ENCODE measurements at regions not wholly inside any gene's neighbourhood (a gene's known extent, or its start where the extent isn't known, plus 50 kb on each side); places are given as distances from the start of the nearest gene placed in this dataset.
A peak's percentile ranks its signal among the peaks of the same experiment; 100 is the strongest.
"Not testable (repeated sequence)": the region's sequence is repeated elsewhere in the genome, so short reads cannot be mapped to it uniquely, and the experiment has no call there.

DNA sequence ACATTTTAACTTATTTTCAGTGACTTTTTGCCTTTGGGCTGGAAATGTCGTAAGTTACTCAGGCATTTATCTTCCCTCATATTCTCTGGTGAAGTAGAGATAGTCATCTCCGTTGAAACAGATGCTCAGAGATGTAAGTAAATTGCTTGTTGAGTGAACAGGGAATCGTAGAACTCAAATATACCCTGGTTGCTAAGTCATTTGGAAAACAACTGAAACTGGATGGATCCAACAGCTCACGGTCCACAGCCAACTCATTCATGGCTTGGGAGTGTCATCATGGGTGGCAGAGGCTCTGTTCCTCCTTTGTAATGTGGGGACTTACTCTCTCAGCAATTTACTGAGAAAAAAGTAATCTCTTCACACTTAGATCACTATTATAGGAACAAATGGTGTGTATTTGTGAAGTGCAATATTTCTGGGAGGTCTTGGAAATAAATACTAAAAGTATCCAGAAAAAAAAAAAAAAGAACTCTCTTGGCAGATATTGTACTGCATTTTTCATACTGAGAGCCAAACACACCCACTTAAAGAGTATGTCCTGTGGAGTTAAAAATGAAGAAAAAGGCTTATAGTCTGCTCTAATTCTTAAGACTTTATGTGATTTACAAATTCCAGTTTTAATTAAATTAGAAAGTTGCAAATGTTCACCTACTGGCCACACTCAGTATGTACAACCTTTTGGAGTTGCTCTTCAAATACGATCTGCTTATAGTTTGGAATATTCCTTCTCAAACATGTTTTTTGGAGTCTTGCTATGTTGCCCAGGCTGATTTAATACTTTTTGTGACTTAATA, 107.4 kb downstream of the LEPR start:
- peak; percentile 50 for DNase-seq

GRCh38 chr1:65531972-65532570, 111.6 kb downstream of the LEPR start:
- DNase-seq: no peak

- no peak for DNase-seq
These were observed 115.5 kb downstream of the LEPR start for GRCh38 chr1:65535981-65536380.

GRCh38 chr1:65538086-65538485, 117.6 kb downstream of the LEPR start:
- peak; percentile 54 for DNase-seq

DNA sequence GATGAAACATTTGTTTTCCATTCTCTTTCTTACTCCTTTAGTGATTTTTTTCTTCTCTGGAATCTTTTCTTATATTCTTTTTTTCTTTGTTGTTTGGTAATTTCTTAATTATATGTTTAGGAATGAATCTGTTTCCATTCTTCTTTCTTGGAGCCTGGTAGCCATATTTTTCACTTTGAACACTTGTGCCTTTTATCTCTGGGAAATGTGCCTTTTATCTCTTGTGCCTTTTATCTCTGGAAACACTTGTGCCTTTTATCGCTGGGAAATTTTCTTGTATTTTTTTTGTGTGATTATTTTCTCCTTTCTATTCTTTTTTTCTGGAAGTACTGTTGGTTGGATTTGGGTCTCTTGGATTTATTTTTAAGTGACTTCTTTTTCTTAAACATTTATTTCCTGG, 118.2 kb downstream of the LEPR start:
- peak; percentile 65 for DNase-seq

- DNase-seq: peak; percentile 60
These were observed 119.0 kb downstream of the LEPR start for GRCh38 chr1:65539266-65540131.

GRCh38 chr1:65541161-65541560, 120.7 kb downstream of the LEPR start:
- DNase-seq: no peak

DNA sequence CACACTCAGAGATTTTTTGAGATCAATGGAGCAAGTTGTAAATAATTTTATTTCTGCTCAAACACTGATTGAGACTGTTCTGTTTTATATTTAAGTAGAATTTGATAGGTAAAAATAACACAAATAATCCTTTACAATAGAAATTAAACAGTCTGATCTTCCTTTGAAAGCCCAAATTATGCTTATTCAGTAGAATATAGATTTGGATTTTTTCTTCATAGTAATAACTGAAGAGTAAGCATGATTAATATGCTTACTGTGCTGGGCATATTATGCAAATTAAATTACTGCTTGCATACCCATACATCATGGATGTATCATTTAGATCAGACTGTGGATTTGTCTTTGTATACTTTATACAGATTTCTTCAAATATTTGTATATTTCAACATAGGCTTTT, 121.4 kb downstream of the LEPR start:
- no peak for DNase-seq

DNA sequence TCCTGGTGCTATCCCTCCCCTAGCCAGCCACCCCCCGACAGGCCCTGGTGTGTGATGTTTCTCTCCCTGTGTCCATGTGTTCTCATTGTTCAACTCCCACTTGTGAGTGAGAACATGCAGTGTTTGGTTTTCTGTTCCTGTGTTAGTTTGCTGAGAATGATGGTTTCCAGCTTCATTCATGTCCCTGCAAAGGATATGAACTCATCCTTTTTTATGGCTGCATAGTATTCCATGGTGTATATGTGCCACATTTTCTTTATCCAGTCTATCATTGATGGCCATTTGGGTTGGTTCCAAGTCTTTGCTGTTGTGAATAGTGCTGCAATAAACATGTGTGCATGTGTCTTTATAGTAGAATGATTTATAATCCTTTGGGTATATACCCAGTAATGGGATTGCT, 122.1 kb downstream of the LEPR start:
- DNase-seq: not testable (repeated sequence)

DNA sequence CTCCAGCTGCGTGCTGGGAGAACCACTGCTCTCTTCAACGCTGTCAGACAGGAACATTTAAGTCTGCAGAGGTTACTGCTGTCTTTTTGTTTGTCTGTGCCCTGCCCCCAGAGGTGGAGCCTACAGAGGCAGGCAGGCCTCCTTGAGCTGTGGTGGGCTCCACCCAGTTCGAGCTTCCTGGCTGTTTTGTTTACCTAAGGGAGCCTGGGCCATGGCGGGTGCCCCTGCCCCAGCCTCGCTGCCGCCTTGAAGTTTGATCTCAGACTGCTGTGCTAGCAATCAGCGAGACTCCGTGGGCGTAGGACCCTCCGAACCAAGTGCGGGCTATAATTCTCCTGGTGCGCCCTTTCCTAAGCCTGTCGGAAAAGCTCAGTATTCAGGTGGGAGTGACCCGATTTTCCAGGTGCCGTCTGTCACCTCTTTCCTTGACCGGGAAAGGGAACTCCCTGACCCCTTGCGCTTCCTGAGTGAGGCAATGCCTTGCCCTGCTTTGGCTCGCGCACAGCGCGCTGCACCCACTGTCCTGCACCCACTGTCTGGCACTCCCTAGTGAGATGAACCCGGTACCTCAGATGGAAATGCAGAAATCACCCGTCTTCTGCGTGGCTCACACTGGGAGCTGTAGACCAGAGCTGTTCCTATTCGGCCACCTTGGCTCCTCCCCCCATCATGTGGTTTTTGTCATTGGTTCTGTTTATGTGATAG, 130.0 kb downstream of the LEPR start:
- DNase-seq: not testable (repeated sequence)

DNA sequence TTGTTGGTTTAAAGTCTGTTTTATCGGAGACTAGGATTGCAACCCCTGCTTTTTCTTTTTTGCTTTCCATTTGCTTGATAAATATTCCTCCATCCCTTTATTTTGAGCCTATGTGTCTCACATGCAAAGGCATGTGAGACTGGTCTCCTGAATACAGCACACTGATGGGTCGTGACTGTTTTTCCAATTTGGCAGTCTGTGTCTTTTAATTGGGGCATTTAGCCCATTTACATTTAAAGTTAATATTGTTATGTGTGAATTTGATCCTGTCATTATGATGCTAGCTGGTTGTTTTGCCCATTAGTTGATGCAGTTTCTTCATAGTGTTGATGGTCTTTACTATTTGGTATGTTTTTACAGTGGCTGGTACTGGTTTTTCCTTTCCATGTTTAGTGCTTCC, 132.0 kb downstream of the LEPR start:
- DNase-seq: not testable (repeated sequence)

DNA sequence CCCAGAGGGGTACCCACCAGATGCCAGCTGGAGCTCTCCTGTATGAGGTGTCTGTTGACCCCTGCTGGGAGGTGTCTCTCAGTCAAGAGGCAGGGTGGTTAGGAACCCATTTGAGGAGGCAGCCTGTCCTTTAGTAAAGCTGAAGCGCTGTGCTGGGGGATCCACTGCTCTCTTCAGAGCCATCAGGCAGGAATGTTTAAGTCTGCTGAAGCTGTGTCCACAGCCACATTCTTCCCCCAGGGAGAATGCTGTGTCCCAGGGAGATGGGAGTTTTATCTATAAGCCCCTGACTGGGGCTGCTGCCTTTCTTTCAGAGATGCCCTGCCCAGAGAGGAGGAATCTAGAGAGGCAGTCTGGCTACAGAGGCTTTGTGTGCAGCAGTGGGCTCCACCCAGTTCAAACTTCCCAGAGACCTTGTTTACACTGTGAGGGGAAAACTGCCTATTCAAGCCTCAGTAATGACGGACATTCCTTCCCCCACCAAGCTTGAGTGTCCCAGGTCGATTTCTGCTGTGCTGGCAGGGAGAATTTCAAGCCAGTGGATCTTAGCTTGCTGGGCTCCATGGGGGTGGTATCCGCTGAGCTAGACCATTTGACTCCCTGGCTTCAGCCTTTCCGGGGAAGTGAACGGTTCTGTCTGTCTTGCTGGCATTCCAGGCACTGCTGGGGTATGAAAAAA, 133.8 kb downstream of the LEPR start:
- DNase-seq: not testable (repeated sequence)

- no peak for DNase-seq
These were observed 134.4 kb downstream of the LEPR start for GRCh38 chr1:65554829-65555228.

- peak; percentile 53 for DNase-seq
These were observed 137.7 kb downstream of the LEPR start for GRCh38 chr1:65558215-65558614.

GRCh38 chr1:65564493-65564892, 144.0 kb downstream of the LEPR start:
- no peak for DNase-seq

GRCh38 chr1:65568285-65568684, 147.8 kb downstream of the LEPR start:
- no peak for DNase-seq

- no peak for DNase-seq
These were observed 152.4 kb downstream of the LEPR start for GRCh38 chr1:65572701-65573421.

GRCh38 chr1:65577278-65577677, 156.8 kb downstream of the LEPR start:
- DNase-seq: peak; percentile 95

- DNase-seq: not testable (repeated sequence)
These were observed 157.5 kb downstream of the LEPR start for GRCh38 chr1:65577982-65578381.

- DNase-seq: no peak
These were observed 160.7 kb downstream of the LEPR start for GRCh38 chr1:65581119-65581518.

DNA sequence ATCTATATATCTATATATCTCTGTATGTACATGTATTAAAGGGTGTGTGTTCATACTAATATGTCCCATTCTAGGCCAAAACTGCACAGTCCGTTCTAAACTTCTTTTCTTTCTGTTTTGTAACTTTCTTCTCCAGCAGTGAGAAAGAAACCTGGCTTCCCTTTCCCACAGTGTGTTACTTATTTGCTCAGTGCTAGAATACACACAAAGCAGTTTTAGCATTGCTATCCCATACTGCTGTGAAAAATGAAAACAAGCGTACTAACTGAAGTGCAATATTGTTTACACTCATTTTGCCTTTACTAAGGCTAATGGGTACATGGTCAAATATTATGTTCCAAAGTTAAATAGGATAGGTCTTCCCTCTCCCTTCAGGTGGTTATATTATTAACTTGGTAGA, 163.9 kb downstream of the LEPR start:
- DNase-seq: no peak

DNA sequence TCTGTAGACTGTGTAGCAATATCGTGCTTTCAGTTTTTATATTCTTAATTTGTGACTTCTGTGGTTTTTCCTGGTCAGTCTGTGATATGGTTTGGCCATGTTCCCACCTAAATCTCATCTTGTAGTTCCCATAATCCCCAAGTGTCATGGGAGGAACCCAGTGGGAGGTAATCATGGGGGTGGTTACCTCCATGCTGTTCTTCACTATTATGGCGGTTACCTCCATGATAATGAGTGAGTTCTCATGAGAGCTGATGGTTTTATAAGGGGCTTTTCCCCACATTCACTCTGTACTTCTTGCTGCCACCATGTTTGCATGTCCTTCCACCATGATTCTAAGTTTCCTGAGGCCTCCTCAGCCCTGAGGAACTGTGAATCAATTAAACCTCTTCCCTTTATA, 169.8 kb downstream of the LEPR start:
- DNase-seq: no peak

Data from hematopoietic multipotent progenitor cell treated with erythropoietin and hydrocortisone succinate and interleukin-3 and kit ligand, for 6 days (in vitro differentiated cells).